NCI-H748 (cell line): ENCODE measurements at regions not wholly inside any gene's neighbourhood (a gene's known extent, or its start where the extent isn't known, plus 50 kb on each side); places are given as distances from the start of the nearest gene placed in this dataset.
A peak's percentile ranks its signal among the peaks of the same experiment; 100 is the strongest.

Experiments
- DNase-seq: peaks from one replicate; lab custom pipeline; 2025; ENCODE audit not compliant: unreplicated experiment; lab: John Stamatoyannopoulos, UW

DNA sequence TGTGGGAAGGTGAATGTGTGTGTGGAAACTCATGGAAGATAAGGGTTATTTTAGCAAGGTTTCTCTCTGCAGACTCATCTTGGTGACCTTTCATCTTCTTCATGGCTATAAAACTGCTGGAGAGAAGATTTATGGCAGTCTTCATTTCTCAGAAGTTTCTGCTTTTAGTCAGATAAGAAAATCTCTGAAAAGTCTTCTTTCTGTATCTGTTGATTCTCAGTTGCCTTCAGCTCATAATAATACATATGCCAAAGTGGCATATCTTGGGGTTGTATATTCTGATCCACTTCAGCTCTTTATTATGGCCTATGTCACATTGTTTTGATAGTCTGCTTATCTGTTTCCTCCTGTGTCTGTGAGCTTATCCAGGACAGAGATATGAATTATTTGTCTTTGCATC lies 143.3 kb upstream of the TMTC4 start:
- DNase-seq: no peak

DNA sequence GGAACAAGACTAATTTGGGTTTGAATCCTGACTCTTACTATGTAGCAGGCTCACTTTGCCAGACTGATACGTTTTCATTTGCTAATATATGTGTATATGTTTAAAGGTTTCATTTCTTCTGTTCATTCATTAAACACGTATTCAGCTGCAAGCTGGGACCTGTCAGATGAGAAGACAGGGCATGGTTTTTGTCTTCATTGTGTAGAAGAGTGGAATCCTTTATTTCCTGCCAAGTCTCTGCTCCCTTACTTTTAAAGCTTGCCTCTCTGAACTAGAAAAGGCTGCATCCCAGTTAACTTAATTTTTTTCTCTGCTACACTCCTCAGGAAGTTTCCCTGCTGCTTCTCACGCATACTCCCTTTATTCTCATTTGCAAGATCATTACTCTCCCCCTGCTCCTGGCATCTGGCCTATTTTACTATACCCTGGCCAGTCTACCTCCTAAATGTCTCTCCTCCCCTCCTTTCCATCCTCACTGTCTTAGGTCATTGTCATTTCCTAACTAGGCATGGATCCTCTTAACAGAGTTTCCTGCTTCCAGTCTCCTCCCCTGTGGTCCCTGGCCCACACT lies 141.0 kb upstream of the TMTC4 start:
- no peak for DNase-seq

DNA sequence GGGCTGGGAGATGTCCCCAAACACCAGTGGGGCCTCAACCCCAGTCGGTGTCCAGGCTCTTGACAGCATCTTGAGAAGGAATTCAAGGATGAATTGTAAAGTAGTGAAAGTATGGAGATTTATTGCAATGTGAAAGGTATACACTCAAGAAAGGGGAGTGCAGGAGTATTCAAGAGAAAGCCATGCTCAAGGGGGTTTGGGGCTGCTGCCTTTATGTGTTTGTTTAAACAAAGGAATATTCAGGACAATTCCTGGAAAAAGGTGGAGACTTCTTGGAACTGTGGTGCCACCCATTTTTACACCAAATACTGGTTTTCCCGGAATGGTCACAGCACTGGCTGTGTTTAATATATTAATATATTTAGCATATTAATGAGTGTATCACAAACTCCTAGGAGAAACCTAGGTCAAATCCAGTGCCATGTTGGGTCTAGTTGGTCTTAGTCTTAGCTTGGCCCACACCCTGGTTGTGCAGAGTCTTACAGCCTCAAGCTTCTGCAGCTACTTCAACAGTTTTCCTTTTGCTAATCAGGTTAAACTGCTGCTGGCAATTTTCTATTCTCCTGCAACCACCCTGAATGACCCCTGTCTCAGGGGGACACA lies 138.5 kb upstream of the TMTC4 start:
- no peak for DNase-seq

DNA sequence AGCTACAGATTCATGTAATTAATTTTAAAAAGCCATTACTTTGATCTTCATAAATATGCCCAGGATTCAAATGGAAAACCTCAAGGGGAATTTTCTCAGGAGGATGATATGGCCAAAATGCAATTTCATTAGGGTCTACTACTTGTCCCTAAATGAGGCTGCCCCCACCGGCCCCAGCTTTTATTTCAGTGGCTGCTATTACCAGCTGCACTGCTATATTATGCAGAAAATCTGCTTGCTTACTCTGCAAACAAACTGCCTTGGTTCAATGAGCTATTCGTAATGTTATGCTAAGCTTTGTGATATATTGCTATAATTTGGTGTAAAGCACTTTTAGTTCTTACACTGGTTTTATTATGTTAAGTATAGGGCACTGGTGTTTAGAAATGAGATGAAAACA lies 137.3 kb upstream of the TMTC4 start:
- peak; percentile 48 for DNase-seq

DNA sequence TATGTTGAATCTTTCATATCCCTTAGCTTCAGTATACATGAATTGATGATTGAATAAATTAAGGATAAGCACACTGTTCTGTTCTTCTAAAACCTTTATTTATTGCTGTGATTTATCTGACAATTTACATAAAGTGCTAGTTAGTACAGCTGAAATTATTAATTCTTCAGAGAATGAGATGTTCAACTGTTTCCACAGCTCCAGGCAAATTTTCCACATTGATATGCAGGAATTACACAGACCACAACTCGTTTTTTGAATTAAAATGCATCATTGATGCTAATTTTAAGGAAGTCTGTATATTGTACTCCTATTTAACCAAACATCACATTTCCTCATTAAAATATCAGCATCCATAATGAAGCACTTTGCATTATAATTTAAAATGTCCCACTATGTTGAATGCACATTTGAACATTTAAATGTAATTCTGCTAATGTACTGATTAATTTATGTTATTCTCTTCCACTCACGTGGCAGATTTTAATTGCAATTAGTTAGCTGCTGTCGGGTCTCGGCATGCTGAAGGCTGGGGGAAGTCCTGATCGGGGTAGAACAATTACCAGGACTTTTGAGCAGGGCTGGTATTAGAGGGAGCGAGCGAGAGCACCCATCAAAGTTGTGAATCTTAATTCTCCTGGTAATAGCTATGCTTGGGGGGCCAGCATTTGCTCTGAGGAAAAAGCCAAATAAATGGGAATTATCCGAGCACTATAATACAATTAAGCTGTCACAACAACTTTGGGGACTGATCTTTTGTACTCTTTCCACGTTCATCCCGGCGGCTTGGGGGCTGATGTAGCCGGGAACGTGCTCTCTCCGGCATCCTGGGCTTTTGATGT lies 136.7 kb upstream of the TMTC4 start:
- DNase-seq: no peak

DNA sequence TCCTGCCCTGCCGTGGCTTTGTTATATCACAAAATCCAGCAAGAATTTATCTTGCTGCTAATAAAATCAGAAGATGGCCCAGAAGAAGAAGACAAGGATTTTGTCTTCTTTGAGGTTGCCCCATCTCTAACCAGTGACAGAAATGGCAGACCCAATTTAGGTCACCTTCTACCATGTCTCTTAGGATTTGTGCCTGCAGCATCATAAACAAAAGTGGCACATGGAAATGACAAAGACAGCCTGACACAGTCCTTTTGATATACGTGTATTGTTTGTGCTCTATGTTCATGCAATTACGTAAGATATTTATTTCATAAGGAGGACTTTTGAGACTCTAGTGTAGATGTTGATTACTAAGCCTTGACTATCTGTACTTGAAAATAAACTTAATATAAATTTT lies 135.9 kb upstream of the TMTC4 start:
- peak; percentile 52 for DNase-seq

DNA sequence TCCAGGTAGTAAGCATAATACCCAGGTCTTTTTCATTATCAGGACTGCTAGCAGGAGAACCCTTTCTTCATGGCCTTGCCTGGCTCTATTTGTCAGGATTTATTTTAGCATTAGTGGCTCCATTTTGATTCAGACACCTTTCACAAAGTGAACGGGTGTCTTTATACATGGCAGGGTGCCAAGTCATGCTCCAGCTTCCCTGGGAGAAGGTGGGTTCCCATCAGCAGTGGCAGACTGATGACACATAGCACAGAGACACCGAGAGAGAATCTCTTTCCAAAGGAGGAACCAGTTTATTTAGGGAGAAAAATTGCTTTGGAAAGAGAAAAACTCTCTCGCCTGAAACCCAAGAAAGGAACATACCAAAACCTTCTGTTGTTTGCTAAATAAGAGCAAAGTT lies 135.3 kb upstream of the TMTC4 start:
- peak; percentile 92 for DNase-seq

DNA sequence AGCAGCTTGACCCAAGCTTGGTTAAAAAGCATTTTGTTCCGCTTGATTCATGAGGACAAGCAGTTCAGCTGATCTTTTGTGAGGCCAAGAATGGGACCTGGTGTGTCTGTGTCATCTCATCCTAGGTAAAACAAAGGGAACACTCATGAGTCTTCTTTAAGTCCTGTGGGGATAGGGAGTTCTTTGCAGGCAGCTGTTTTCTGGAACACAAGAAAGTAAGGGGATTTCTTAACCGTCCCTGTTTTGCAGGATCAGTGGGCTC lies 134.5 kb upstream of the TMTC4 start:
- DNase-seq: peak; percentile 34

DNA sequence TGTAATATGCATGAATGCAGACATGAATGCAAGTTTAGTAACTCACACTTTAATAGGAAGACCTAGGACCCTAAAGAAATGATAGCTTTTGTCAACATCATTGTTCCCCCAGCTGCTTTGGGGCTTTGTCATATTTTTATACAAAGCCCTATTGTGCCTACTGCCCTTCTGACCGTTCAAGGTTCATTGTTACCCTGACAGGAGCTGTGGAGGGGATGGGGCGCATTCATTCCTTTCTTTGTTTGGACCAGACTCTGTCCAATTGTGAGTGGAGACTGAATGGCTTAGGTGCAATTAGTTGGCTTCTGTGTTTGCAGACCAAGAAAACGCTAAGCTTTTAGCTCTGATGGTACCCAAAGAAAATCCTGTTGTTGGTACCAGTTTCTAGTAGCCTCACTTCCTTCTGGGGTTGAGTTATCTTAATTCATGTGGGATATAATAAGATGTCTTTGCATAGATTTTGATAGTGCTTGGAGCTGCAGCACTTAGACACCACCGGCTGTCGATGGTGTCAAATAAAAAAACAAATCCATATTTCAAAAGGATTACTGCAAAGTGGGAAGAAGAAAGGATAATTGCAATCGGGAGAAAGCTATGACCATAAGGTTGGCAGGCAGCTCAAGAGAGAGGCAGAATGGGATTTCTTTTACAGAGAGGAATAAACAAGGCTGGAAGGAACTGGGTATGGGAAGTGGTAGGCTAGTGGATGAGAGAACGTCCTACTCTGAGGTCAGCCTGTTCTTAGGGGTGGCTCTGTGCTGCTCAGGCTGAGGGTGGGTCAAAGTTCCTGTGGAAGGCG lies 133.9 kb upstream of the TMTC4 start:
- peak; percentile 90 for DNase-seq

DNA sequence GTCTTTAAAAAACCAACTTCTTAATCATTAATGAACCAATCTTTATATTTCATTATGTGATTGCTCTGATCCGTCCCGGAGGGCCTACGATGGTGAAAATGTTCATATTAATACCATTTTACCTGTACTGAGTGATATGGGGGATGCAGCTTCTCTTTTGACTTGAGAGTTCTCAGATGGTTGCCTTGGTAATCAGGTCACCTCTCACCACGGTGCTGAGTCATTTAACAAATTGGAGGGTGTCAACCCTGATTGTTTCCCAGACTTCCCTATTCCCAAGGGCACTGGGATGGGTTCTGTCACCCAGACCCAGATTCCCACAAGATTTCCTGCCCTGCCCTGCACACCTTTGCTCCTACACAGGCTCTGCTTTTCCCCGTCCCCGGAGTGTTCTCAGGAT lies 128.5 kb upstream of the TMTC4 start:
- peak; percentile 24 for DNase-seq

DNA sequence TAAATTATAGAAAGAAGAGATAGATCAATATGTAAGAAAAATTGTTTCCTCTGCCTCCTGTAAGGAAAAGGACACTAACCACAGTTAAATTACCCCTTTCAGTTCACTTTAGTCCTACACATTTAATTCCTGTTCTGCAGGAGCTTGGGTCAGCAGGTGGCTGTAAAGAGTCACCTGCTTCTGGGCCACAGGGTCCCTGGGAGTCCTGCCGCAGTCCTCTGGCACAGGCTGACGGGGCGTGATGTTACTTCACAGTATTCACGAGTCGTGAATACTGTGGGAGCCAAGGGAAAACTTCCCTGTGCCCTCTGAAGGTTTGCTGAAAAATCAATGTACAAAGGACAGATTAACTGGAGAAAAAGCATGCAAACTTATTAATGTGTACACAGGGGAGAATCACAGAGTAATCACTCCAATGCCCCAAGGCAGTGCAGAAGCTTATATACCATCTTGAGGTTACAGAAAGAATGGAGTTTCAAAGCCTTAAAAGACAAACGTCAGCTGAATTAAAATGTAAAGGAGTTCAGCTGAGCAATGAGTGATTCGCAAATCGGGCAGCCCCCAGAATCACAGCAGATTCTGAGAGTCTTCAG lies 125.8 kb upstream of the TMTC4 start:
- no peak for DNase-seq

DNA sequence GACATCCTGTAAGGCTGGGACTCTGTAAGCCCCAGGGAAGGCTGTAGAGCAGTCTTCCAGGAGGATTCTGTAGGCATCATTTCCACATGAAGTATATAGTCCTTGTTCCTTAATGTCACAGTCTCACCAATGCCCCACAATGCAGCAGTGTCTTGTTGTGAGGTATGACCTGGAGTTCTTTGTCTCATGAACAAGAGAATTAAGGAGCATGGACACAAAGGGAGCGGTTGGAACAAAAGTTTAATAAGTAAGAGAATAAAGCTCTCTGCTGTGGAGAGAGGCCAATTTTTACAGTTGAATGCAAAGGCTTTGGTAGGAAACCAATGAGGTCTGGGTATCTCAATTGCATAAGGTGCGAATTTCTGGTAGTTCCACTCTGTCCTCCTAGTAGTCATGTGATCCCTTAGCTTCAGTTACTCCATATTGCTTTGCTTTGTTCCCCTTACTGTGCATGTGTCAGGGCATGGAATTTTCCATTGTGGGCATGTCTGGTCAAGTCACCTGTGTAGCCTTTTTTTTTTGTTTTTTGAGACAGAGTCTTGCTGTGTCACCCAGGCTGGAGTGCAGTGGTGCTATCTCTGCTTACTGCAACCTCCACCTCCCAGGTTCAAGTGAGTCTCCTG lies 124.3 kb upstream of the TMTC4 start:
- no peak for DNase-seq

DNA sequence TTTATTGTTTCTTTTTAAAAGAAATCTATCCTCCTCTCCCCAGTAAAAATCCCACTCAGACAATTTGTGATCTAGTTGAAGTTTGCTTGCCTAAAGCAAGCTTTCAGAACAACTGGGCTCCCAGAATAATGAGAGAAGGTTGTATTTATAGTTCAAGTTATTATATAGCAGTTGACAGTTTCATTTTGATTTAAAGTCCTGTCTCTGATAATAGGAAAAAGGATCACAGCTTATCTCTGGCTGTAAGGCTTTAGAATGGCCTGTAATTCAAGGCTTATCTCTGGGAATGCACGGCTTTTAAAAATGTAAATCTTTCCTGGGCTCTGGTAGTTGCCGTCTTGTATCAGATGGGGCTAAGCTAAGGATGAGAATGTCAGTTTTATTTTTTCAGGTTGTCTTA lies 123.3 kb upstream of the TMTC4 start:
- no peak for DNase-seq

DNA sequence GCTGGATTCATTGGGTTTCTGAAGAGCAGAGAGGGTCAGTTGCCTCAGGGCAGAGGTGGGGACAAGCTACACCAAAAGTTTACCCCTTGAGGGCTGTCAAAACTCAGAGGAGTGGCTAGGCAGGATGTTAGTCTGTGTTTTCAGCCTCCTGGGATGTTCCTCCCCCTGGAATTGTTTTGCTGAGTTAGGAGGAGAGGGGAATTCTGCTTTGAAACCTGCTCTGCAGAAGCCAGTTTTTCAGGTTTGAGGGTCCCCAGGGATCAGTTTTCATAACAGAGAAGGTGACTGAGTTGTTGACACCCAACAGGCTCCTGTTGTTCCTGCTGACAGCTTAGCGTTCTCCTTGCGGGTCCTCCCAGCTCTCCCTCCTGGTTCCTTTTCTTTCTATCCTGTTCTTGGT lies 121.9 kb upstream of the TMTC4 start:
- peak; percentile 58 for DNase-seq

DNA sequence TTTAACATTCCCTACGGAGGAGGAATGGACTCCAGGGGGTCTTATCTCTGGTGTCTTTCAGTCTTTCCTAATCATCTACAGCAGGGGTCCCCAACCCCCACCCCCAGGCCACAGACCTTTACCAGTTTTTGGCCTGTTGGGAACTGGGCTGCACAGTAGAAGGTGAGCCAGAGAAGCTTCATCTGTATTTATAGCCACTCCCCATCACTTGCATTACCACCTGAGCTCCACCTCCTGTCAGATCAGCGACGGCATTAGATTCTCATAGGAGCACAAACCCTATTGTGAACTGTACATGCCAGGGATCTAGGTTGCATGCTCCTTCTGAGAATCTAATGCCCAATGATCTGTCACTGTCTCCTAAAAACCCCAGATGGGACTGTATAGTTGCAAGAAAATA lies 120.0 kb upstream of the TMTC4 start:
- DNase-seq: no peak

DNA sequence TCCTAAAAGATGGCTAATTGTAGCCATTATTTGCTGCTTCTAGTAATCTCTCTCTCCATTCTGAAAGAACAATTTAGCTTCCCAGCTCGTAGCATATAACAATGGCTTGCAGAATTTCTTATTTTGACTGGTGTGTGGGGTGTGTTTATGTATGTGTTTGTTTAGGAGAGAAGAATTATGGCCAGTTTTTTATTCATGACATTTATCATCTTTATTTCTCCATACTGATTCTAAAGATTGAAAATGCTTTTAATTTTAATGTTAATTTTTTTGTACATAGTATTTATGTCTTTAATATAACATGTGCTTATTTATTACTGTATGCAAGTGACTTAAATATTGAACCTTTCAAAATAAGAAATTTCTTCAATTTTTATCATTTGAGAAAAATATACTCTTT lies 115.8 kb upstream of the TMTC4 start:
- DNase-seq: peak; percentile 15

DNA sequence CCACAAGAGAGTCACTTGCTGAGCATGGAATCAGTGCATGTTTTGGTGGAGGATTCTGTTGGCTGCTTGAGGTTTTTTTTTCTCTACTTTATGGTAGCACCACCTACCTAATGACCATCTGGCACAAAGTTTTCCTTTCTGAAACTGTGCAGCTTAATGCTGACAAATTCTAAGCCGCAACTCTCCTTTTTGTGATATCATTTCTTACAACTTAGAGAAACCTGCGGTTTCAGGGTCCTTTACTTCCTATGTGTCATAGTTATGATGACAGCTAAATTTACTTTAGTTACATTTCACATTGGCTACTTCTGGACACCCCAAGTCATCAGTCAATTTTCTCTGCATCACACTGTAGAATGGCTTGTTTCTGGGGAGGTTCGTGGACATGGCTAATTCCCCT lies 115.4 kb upstream of the TMTC4 start:
- no peak for DNase-seq

DNA sequence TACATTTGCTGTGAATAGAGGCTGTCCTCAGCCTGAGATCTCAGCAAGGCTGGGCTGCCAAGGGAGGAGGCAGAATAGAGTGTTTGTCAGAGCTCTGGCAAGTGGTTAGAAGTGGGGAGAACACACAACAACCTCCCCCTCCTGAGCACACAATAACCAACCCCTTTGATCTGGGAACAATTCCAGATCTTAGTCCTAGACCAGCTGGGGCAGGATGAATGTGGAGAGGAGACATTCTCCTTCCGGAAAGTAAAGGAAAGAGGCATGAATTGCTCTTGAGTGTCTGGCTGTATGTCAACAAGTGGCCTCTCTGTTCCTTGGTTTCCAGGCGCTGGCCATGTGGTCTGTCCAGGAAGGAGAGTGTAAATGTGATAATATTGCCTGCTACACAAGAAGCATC lies 114.9 kb upstream of the TMTC4 start:
- peak; percentile 51 for DNase-seq

DNA sequence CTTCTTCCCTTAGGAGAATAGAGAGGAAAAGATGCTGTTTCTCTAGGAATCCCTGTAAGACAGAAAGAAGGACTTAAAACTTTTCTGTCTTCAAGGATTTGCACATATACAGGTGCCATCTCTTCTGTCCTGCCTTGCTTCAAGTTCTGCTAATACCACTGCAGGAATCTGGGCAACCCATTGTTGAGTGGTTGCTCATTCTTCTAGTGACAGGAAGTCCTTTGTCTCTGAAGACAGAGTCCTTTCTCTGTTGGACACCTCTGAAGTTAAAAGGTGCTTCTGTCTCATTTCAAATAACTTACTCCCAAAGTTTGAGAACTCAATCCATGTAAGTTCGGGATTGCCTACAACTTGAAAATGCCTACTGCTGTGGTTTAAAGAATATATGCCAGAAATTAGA lies 114.4 kb upstream of the TMTC4 start:
- no peak for DNase-seq

DNA sequence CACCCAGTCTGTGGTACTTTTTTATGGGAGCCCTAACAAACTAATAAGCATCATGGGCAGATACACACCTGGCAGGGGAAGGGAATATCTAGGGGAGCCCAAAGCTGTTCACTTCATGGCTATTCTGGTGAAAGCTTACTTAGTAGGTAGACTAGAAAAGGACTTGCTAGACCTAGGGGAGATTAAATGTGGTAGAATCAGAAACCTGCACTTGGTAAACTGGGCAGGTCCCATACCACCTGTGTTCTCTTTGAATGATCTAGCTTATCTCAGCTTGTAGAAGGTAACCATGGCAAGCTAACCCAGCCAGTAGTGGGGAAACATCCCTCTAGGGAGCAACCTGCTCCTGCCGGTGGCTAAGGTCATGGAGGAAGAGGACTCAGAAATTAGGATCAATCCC lies 113.9 kb upstream of the TMTC4 start:
- DNase-seq: no peak

DNA sequence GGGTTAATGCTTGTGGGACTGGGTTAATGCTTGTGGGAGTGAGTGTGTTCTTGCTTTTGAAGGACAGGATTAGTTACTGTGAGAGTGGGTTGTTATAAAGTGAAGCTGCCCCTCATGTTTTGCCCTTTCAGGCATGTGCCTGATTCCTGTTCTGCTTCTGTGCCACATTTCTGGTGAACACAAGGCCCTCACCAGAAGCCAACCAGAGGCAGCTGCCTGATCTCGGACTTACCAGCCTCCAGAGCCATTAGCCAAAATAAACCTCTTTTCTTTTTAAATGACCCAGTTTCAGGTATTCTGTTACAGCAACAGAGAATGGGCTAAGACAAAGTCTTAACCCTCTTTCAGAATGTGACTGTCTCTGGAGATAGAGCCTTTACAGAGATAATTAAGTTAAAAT lies 113.3 kb upstream of the TMTC4 start:
- no peak for DNase-seq
